ENCODE measurements at regions not wholly inside any gene's neighbourhood (a gene's known extent, or its start where the extent isn't known, plus 50 kb on each side); places are given as distances from the start of the nearest gene placed in this dataset.

DNA sequence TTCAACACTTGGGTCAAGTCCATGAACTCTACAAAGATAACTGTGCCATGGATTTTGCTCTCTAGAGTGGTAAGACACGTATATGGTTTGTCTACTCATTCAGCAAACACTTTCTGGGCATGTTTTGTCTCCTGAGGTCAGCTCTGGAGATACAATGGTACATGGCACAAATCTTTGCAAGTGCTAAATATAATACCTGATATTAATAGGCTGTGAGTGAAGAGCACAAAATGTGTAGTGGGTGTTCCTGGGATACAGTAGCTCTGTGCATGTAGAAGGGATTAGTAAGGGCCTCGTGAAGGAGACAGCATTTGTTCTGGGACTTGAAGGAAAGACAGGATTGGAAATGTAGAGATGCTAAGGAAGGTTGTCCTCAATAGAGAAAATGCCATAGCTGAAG lies 360.9 kb downstream of the BCKDHB start:
- Histone ChIP-seq H3K4me1 (ENCODE audit: control insufficient read depth in 2 of 2, insufficient read depth in 2 of 2, low read length in 2 of 2) (no peaks in the 10 kb centered on the region), H3K9ac (ENCODE audit: low read depth in 1 of 2, low read length in 2 of 2) (no peak overlapping the region), H3K36me3 (ENCODE audit: control insufficient read depth in 2 of 2, insufficient read depth in 2 of 2, low read length in 2 of 2) (no peaks in the 10 kb centered on the region), H3K4me3 (ENCODE audit: low read length in 2 of 2) (no peak overlapping the region), H3K27ac (ENCODE audit: low read depth in 2 of 2, low read length in 2 of 2) (no peak overlapping the region), H3K9me3 (ENCODE audit: control insufficient read depth in 2 of 2, low read length in 2 of 2) (no peaks in the 10 kb centered on the region), H3K27me3 (ENCODE audit: control insufficient read depth in 2 of 2, insufficient read depth in 2 of 2, low read length in 2 of 2) (no peaks in the 10 kb centered on the region)

DNA sequence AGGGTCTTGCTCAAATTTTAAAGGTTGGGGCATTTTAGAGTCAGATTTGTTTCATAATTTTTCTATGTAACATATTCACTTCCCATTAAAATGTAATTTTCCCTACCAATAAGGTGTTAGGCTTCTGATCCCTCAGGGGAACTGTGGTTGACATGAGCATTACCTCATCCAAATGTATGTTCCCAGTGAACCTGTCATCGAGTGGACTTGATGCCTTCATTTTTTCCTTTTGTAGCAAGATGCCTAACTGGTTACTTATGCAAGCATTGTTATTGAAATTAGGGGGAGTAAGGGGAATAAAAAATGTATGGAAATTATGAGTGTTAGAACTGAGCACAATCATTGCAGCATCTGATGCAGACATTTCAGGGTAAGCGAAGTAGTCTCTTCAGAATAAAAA lies 360.5 kb downstream of the BCKDHB start:
- no peaks in the 10 kb centered on the region for H3K9me3 ChIP-seq (ENCODE audit: control insufficient read depth in 2 of 2, low read length in 2 of 2)
- no peaks in the 10 kb centered on the region for H3K36me3 ChIP-seq (ENCODE audit: control insufficient read depth in 2 of 2, insufficient read depth in 2 of 2, low read length in 2 of 2)
- no peaks in the 10 kb centered on the region for H3K27me3 ChIP-seq (ENCODE audit: control insufficient read depth in 2 of 2, insufficient read depth in 2 of 2, low read length in 2 of 2)
- H3K9ac ChIP-seq (ENCODE audit: low read depth in 1 of 2, low read length in 2 of 2): no peak overlapping the region
- H3K27ac ChIP-seq (ENCODE audit: low read depth in 2 of 2, low read length in 2 of 2): no peak overlapping the region
- no peaks in the 10 kb centered on the region for H3K4me1 ChIP-seq (ENCODE audit: control insufficient read depth in 2 of 2, insufficient read depth in 2 of 2, low read length in 2 of 2)
- H3K4me3 ChIP-seq (ENCODE audit: low read length in 2 of 2): no peak overlapping the region

DNA sequence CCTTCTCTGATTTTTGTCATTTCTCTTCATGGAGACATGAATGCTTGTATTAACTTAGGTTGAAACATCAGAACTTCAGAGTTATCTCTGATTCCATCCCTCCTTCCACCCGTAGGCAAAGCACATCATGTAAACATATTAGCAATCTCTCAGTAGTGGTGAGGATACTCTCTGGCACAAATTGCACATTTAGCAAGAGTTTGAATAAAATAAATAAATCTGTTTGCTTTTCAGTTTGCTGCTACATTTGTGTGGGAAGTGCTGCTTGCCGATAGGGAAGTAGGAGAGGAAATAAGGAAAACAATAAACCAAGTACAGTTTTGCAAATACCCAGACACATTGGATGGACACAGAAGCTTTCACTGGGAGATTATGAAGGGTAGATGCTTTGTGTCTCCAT lies 359.0 kb downstream of the BCKDHB start:
- H3K27me3 ChIP-seq (ENCODE audit: control insufficient read depth in 2 of 2, insufficient read depth in 2 of 2, low read length in 2 of 2): no peaks in the 10 kb centered on the region
- no peak overlapping the region for H3K9ac ChIP-seq (ENCODE audit: low read depth in 1 of 2, low read length in 2 of 2)
- H3K4me3 ChIP-seq (ENCODE audit: low read length in 2 of 2): no peak overlapping the region
- H3K9me3 ChIP-seq (ENCODE audit: control insufficient read depth in 2 of 2, low read length in 2 of 2): no peaks in the 10 kb centered on the region
- no peaks in the 10 kb centered on the region for H3K4me1 ChIP-seq (ENCODE audit: control insufficient read depth in 2 of 2, insufficient read depth in 2 of 2, low read length in 2 of 2)
- no peak overlapping the region for H3K27ac ChIP-seq (ENCODE audit: low read depth in 2 of 2, low read length in 2 of 2)
- H3K36me3 ChIP-seq (ENCODE audit: control insufficient read depth in 2 of 2, insufficient read depth in 2 of 2, low read length in 2 of 2): no peaks in the 10 kb centered on the region

DNA sequence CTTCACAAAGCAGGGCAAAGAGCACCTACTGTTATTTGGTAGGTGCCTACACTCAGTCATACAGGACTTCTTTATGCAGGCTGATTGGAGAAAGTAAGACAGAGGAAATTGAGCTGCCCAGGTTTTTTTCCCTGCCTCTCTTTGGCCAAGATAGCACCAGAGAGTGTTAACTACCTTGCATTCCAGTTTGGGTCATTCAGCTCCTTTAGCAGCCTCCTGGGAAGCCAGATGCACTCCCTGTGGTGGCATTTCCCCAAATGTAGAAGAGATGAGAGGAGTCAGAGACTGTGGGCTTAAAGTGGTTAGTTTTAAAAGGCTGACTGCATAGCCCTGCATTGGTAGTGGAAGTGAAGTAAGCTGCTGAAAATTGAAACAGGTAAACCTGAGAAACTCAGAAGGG lies 358.4 kb downstream of the BCKDHB start:
- Histone ChIP-seq H3K4me1 (ENCODE audit: control insufficient read depth in 2 of 2, insufficient read depth in 2 of 2, low read length in 2 of 2) (no peaks in the 10 kb centered on the region), H3K4me3 (ENCODE audit: low read length in 2 of 2) (no peak overlapping the region), H3K9me3 (ENCODE audit: control insufficient read depth in 2 of 2, low read length in 2 of 2) (no peaks in the 10 kb centered on the region), H3K27me3 (ENCODE audit: control insufficient read depth in 2 of 2, insufficient read depth in 2 of 2, low read length in 2 of 2) (no peaks in the 10 kb centered on the region), H3K36me3 (ENCODE audit: control insufficient read depth in 2 of 2, insufficient read depth in 2 of 2, low read length in 2 of 2) (no peaks in the 10 kb centered on the region), H3K27ac (ENCODE audit: low read depth in 2 of 2, low read length in 2 of 2) (no peak overlapping the region), H3K9ac (ENCODE audit: low read depth in 1 of 2, low read length in 2 of 2) (no peak overlapping the region)

DNA sequence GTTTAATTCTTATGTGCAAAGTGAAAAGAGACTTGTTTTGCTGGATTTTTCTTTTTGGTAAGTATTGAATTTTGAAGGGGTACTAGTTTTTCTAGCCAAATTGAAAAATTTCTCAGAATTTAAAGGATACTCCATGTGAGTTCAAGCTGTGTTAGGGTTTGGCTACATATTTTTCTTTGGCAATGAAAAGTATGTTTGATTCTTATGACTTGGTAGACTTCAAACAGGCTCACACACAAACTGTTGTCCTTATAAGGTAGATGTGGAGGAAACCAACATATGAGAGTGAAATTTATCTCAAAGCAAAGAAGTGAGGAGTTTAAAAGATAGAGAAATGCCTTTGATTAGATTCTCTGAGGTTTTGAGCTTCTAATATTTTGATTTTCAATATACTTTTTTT lies 356.7 kb downstream of the BCKDHB start:
- no peaks in the 10 kb centered on the region for H3K27me3 ChIP-seq (ENCODE audit: control insufficient read depth in 2 of 2, insufficient read depth in 2 of 2, low read length in 2 of 2)
- H3K27ac ChIP-seq (ENCODE audit: low read depth in 2 of 2, low read length in 2 of 2): no peak overlapping the region
- H3K9ac ChIP-seq (ENCODE audit: low read depth in 1 of 2, low read length in 2 of 2): no peak overlapping the region
- H3K4me3 ChIP-seq (ENCODE audit: low read length in 2 of 2): no peak overlapping the region
- no peaks in the 10 kb centered on the region for H3K4me1 ChIP-seq (ENCODE audit: control insufficient read depth in 2 of 2, insufficient read depth in 2 of 2, low read length in 2 of 2)
- no peaks in the 10 kb centered on the region for H3K9me3 ChIP-seq (ENCODE audit: control insufficient read depth in 2 of 2, low read length in 2 of 2)
- H3K36me3 ChIP-seq (ENCODE audit: control insufficient read depth in 2 of 2, insufficient read depth in 2 of 2, low read length in 2 of 2): no peaks in the 10 kb centered on the region

DNA sequence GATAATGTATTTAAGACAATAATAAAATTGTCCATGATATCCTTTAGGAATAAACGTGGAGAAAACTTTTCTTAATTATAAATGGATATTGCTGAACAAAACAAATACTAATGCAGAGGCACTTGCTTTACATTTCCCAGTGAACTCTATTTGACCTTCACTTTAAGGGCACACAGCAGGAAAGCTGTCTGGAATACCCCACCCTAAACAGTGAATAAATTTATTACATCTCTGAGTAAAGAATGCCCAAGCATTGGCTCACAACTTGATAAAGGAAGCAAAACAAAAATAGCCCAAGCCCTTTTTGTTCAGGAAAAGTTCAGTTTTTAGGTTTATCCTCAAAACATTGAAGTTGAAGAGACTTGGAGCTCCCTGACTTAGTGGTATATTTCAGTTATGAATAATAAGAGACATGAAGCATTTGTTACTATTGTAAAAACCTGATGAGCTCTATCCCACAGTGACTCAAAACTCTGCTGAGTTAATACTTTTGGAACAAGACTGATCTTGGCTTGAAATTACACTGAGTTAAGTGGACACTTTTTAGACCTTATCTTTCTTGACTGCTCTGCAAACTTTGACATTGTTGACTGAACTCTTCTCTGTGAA lies 353.9 kb downstream of the BCKDHB start:
- Histone ChIP-seq H3K4me1 (ENCODE audit: control insufficient read depth in 2 of 2, insufficient read depth in 2 of 2, low read length in 2 of 2) (no peaks in the 10 kb centered on the region), H3K27ac (ENCODE audit: low read depth in 2 of 2, low read length in 2 of 2) (no peak overlapping the region), H3K36me3 (ENCODE audit: control insufficient read depth in 2 of 2, insufficient read depth in 2 of 2, low read length in 2 of 2) (no peaks in the 10 kb centered on the region), H3K4me3 (ENCODE audit: low read length in 2 of 2) (no peak overlapping the region), H3K9me3 (ENCODE audit: control insufficient read depth in 2 of 2, low read length in 2 of 2) (no peaks in the 10 kb centered on the region), H3K27me3 (ENCODE audit: control insufficient read depth in 2 of 2, insufficient read depth in 2 of 2, low read length in 2 of 2) (no peaks in the 10 kb centered on the region), H3K9ac (ENCODE audit: low read depth in 1 of 2, low read length in 2 of 2) (no peak overlapping the region)

DNA sequence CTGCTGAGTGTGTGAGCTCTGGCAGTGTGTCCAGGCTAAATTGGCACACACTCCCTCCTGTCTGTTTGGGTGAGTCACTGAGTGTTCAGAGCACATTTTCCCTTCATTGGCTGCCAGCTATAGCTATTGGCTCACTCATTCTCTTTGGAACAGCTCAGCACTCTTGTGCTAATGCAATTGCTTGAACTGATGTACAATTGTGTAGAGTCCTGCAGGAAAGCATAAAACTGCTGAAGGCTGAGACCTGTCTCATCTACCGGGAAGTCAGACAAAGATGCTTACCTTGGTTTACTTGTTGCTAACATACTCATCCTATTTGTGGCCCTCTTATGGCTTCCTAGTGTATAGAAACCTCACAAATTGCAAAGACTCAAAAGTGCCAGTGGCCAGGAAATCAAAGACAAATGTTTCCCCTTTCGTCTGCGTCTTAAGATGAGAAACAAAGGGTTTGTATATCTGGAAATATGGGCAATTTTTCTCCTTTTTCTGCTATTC lies 351.0 kb downstream of the BCKDHB start:
- H3K9me3 ChIP-seq (ENCODE audit: control insufficient read depth in 2 of 2, low read length in 2 of 2): no peaks in the 10 kb centered on the region
- H3K36me3 ChIP-seq (ENCODE audit: control insufficient read depth in 2 of 2, insufficient read depth in 2 of 2, low read length in 2 of 2): no peaks in the 10 kb centered on the region
- no peak overlapping the region for H3K27ac ChIP-seq (ENCODE audit: low read depth in 2 of 2, low read length in 2 of 2)
- no peak overlapping the region for H3K4me3 ChIP-seq (ENCODE audit: low read length in 2 of 2)
- H3K9ac ChIP-seq (ENCODE audit: low read depth in 1 of 2, low read length in 2 of 2): no peak overlapping the region
- H3K4me1 ChIP-seq (ENCODE audit: control insufficient read depth in 2 of 2, insufficient read depth in 2 of 2, low read length in 2 of 2): no peaks in the 10 kb centered on the region
- H3K27me3 ChIP-seq (ENCODE audit: control insufficient read depth in 2 of 2, insufficient read depth in 2 of 2, low read length in 2 of 2): no peaks in the 10 kb centered on the region

DNA sequence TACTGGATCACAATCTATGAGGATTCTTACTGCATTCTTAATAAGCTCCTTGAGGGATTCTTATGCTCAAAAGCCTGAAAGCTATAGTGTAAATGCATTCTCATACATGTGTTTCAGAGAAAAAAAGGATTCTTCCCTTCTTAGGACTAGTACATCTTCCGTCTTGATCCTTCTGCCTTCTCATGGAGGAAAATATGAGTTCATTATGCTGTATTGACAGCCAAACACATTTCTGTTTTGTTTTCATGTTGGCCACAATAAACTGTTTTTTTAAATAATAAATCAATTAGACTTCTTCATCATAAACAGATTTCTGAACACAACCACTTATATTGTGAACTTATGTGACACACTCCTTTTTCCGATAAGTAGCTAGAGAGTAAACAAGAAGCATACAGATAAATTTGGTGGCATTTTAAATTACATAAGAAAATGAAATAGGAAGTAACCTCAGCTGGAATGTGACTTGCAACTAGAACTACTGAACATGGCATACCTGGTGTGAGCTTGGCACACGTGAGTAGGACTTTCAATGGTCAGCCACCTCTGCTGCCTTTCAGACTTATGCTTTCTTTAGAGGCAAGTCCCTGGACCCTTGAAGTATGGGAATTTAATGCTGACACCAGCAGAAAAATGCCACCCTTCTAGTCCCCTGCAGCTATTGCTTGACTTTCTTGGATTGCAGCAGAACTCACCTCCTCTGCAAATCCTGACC lies 350.4 kb downstream of the BCKDHB start:
- H3K27me3 ChIP-seq (ENCODE audit: control insufficient read depth in 2 of 2, insufficient read depth in 2 of 2, low read length in 2 of 2): no peaks in the 10 kb centered on the region
- no peak overlapping the region for H3K9ac ChIP-seq (ENCODE audit: low read depth in 1 of 2, low read length in 2 of 2)
- H3K27ac ChIP-seq (ENCODE audit: low read depth in 2 of 2, low read length in 2 of 2): no peak overlapping the region
- no peaks in the 10 kb centered on the region for H3K36me3 ChIP-seq (ENCODE audit: control insufficient read depth in 2 of 2, insufficient read depth in 2 of 2, low read length in 2 of 2)
- no peaks in the 10 kb centered on the region for H3K4me1 ChIP-seq (ENCODE audit: control insufficient read depth in 2 of 2, insufficient read depth in 2 of 2, low read length in 2 of 2)
- H3K9me3 ChIP-seq (ENCODE audit: control insufficient read depth in 2 of 2, low read length in 2 of 2): no peaks in the 10 kb centered on the region
- no peak overlapping the region for H3K4me3 ChIP-seq (ENCODE audit: low read length in 2 of 2)

DNA sequence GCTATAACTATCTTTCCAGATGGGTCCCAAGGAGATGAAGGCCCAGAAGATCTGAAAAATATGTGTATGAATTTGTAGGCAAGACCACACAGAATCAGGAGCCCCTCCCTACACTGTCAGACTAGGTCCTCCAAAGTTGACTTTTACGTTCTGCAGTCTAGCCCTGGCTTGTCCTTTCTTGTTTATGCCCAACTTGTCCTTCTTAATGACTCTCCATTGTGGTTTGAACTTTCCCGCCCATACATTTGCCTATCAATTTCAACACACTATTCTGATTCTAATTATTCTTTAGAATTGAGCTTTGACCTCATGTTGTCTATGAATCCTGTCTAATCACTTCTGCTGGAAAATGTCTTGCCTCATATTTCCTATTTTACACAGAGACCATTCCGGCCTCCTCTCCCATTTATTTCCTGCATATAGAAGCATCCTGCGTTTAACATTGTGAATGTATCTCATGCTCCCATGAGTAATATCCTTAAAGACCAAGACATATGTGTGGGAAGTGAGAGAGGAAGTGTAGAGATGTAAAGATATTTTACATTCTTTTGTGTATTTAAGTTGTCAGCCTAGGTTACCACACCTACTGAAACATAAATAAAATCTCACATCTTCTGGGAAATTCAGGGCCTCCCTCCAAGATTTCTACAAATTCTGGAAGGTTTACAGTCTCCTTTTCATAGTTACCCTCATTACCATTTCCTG lies 348.3 kb downstream of the BCKDHB start:
- no peak overlapping the region for H3K9ac ChIP-seq (ENCODE audit: low read depth in 1 of 2, low read length in 2 of 2)
- no peak overlapping the region for H3K27ac ChIP-seq (ENCODE audit: low read depth in 2 of 2, low read length in 2 of 2)
- H3K9me3 ChIP-seq (ENCODE audit: control insufficient read depth in 2 of 2, low read length in 2 of 2): no peaks in the 10 kb centered on the region
- H3K36me3 ChIP-seq (ENCODE audit: control insufficient read depth in 2 of 2, insufficient read depth in 2 of 2, low read length in 2 of 2): no peaks in the 10 kb centered on the region
- H3K4me1 ChIP-seq (ENCODE audit: control insufficient read depth in 2 of 2, insufficient read depth in 2 of 2, low read length in 2 of 2): no peaks in the 10 kb centered on the region
- no peak overlapping the region for H3K4me3 ChIP-seq (ENCODE audit: low read length in 2 of 2)
- H3K27me3 ChIP-seq (ENCODE audit: control insufficient read depth in 2 of 2, insufficient read depth in 2 of 2, low read length in 2 of 2): no peaks in the 10 kb centered on the region

DNA sequence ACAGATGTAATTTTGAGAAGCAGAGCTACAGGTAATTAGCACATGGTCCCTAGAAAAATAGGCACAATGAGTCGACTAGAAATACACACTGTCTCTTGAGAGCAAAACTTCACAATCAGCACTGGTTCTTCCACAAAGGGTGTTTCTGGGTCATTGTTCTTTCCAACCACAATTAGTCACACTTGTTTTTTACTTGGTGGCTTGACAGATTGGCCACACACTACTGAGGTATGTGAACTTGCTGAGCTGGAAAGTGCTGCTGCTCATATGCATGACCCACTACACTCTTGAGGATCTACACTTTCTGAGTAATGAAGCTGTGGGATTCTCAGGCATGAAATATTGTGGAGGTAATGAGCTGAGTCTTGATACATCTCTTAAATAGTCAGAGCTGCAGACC lies 347.7 kb downstream of the BCKDHB start:
- H3K9me3 ChIP-seq (ENCODE audit: control insufficient read depth in 2 of 2, low read length in 2 of 2): no peaks in the 10 kb centered on the region
- H3K36me3 ChIP-seq (ENCODE audit: control insufficient read depth in 2 of 2, insufficient read depth in 2 of 2, low read length in 2 of 2): no peaks in the 10 kb centered on the region
- H3K9ac ChIP-seq (ENCODE audit: low read depth in 1 of 2, low read length in 2 of 2): no peak overlapping the region
- H3K27ac ChIP-seq (ENCODE audit: low read depth in 2 of 2, low read length in 2 of 2): no peak overlapping the region
- H3K4me3 ChIP-seq (ENCODE audit: low read length in 2 of 2): no peak overlapping the region
- no peaks in the 10 kb centered on the region for H3K27me3 ChIP-seq (ENCODE audit: control insufficient read depth in 2 of 2, insufficient read depth in 2 of 2, low read length in 2 of 2)
- no peaks in the 10 kb centered on the region for H3K4me1 ChIP-seq (ENCODE audit: control insufficient read depth in 2 of 2, insufficient read depth in 2 of 2, low read length in 2 of 2)
